Karpas-422 (cell line): ENCODE measurements at regions not wholly inside any gene's neighbourhood (a gene's known extent, or its start where the extent isn't known, plus 50 kb on each side); places are given as distances from the start of the nearest gene placed in this dataset.
A peak's percentile ranks its signal among the peaks of the same experiment; 100 is the strongest.

ENCODE experiments used
- DNase-seq: peaks from one replicate; pipeline ENCODE4 v3.0.0-alpha.2; 2015
- H2AFZ ChIP-seq: fragments of 200-600 bp; sonication (generic); 2 replicates; pipeline ENCODE4 v1.6.1; 2014; ENCODE audit warnings: antibody characterized with exemption, low read length, mixed read lengths
- H3K27ac ChIP-seq: fragments of 200-600 bp; sonication (generic); 2 replicates; pipeline ENCODE4 v1.5.1; 2014; ENCODE audit warnings: mild to moderate bottlenecking, low read length, moderate library complexity
- H3K27me3 ChIP-seq: fragments of 200-600 bp; sonication (generic); 2 replicates; pipeline ENCODE4 v1.6.1; 2014; ENCODE audit warnings: low read length, mixed read lengths
- H3K36me3 ChIP-seq: fragments of 200-600 bp; sonication (generic); 2 replicates; pipeline ENCODE4 v1.6.1; 2014; ENCODE audit warnings: low read length, mixed read lengths; ENCODE audit not compliant: insufficient read depth
- H3K4me1 ChIP-seq: fragments of 200-600 bp; sonication (generic); 2 replicates; pipeline ENCODE4 v1.6.1; 2014; ENCODE audit warnings: mild to moderate bottlenecking, low read length, mixed read lengths
- H3K4me2 ChIP-seq: fragments of 200-600 bp; sonication (generic); 2 replicates; pipeline ENCODE4 v1.6.1; 2014; ENCODE audit warnings: low read length, low read depth, mild to moderate bottlenecking; ENCODE audit not compliant: poor library complexity, severe bottlenecking
- H3K4me3 ChIP-seq: fragments of 200-600 bp; sonication (generic); 2 replicates; pipeline ENCODE4 v1.5.1; 2014; ENCODE audit warnings: mild to moderate bottlenecking, antibody characterized with exemption, low read length, mixed read lengths
- H3K79me2 ChIP-seq: fragments of 200-600 bp; sonication (generic); 2 replicates; pipeline ENCODE4 v1.6.1; 2014; ENCODE audit warnings: mild to moderate bottlenecking, low read length, mixed read lengths
- H3K9ac ChIP-seq: fragments of 200-600 bp; sonication (generic); 2 replicates; pipeline ENCODE4 v1.6.0; 2014; ENCODE audit warnings: low read length
- H3K9me2 ChIP-seq: fragments of 200-600 bp; sonication (generic), shearing (Covaris generic); replicated peaks from 2 replicates; pipeline ENCODE4 v1.6.0; 2014; ENCODE audit warnings: mild to moderate bottlenecking, low read length, moderate library complexity; ENCODE audit not compliant: insufficient read depth
- H3K9me3 ChIP-seq: fragments of 300-700, 200-600 bp; sonication (generic); 2 replicates; pipeline ENCODE4 v1.6.1; 2014; ENCODE audit warnings: low read length, mixed read lengths
- H4K20me1 ChIP-seq: fragments of 200-600 bp; sonication (generic); 2 replicates; pipeline ENCODE4 v1.6.1; 2014; ENCODE audit warnings: mild to moderate bottlenecking, antibody characterized with exemption, low read length, low read depth; ENCODE audit not compliant: insufficient read depth

GRCh38 chr11:27931770-27932169 lies 176.2 kb downstream of the KIF18A start:
- Histone ChIP-seq H3K27ac (no peak overlapping the region), H3K4me3 (no peak overlapping the region), H3K4me1 (no peaks in the 10 kb centered on the region), H3K9me2 (0 out of 2 replicates have a peak, but pooled peaks cover 4% of the 10 kb centered on the region), H3K4me2 (no peak overlapping the region), H3K9me3 (no peaks in the 10 kb centered on the region), H3K36me3 (no peaks in the 10 kb centered on the region), H4K20me1 (no peaks in the 10 kb centered on the region), H3K9ac (no peak overlapping the region), H3K79me2 (no peaks in the 10 kb centered on the region), H2AFZ (no peak overlapping the region), H3K27me3 (no peaks in the 10 kb centered on the region)
- DNase-seq: peak; percentile 12

GRCh38 chr11:27930946-27931345 lies 177.0 kb downstream of the KIF18A start:
- Histone ChIP-seq H3K27me3 (no peaks in the 10 kb centered on the region), H3K79me2 (no peaks in the 10 kb centered on the region), H4K20me1 (no peaks in the 10 kb centered on the region), H3K36me3 (no peaks in the 10 kb centered on the region), H3K4me3 (no peak overlapping the region), H3K4me2 (no peak overlapping the region), H3K4me1 (no peaks in the 10 kb centered on the region), H2AFZ (no peak overlapping the region), H3K27ac (no peak overlapping the region), H3K9ac (no peak overlapping the region), H3K9me2 (0 out of 2 replicates have a peak, but pooled peaks cover 4% of the 10 kb centered on the region), H3K9me3 (no peaks in the 10 kb centered on the region)
- DNase-seq: no peak

- Histone ChIP-seq H3K9me2 (0 out of 2 replicates have a peak, but pooled peaks cover 4% of the 10 kb centered on the region), H3K4me3 (no peak overlapping the region), H3K27me3 (no peaks in the 10 kb centered on the region), H3K36me3 (no peaks in the 10 kb centered on the region), H4K20me1 (no peaks in the 10 kb centered on the region), H3K4me2 (no peak overlapping the region), H3K4me1 (no peaks in the 10 kb centered on the region), H3K27ac (no peak overlapping the region), H3K79me2 (no peaks in the 10 kb centered on the region), H3K9me3 (no peaks in the 10 kb centered on the region), H2AFZ (no peak overlapping the region), H3K9ac (no peak overlapping the region)
- DNase-seq: peak; percentile 17
Observed at GRCh38 chr11:27928809-27929208, 179.1 kb downstream of the KIF18A start.

GRCh38 chr11:27926981-27927481 lies 180.9 kb downstream of the KIF18A start:
- H4K20me1 ChIP-seq: no peaks in the 10 kb centered on the region
- H3K9me2 ChIP-seq: 0 out of 2 replicates have a peak, but pooled peaks cover 4% of the 10 kb centered on the region
- no peaks in the 10 kb centered on the region for H3K27me3 ChIP-seq
- no peaks in the 10 kb centered on the region for H3K4me1 ChIP-seq
- H2AFZ ChIP-seq: no peak overlapping the region
- peak; percentile 27 for DNase-seq
- no peaks in the 10 kb centered on the region for H3K79me2 ChIP-seq
- no peak overlapping the region for H3K9ac ChIP-seq
- H3K4me2 ChIP-seq: no peak overlapping the region
- H3K27ac ChIP-seq: no peak overlapping the region
- H3K4me3 ChIP-seq: no peak overlapping the region
- no peaks in the 10 kb centered on the region for H3K9me3 ChIP-seq
- H3K36me3 ChIP-seq: no peaks in the 10 kb centered on the region

- peak; percentile 27 for DNase-seq
- Histone ChIP-seq H3K27ac (no peak overlapping the region), H3K9me2 (0 out of 2 replicates have a peak, but pooled peaks cover 4% of the 10 kb centered on the region), H4K20me1 (no peaks in the 10 kb centered on the region), H3K4me1 (no peaks in the 10 kb centered on the region), H3K4me3 (no peak overlapping the region), H3K27me3 (no peaks in the 10 kb centered on the region), H3K9ac (no peak overlapping the region), H3K36me3 (no peaks in the 10 kb centered on the region), H3K9me3 (no peaks in the 10 kb centered on the region), H3K4me2 (no peak overlapping the region), H2AFZ (no peak overlapping the region), H3K79me2 (no peaks in the 10 kb centered on the region)
Observed at GRCh38 chr11:27926486-27926885, 181.5 kb downstream of the KIF18A start.

- no peaks in the 10 kb centered on the region for H3K9me3 ChIP-seq
- H2AFZ ChIP-seq: no peak overlapping the region
- no peak for DNase-seq
- H3K36me3 ChIP-seq: no peaks in the 10 kb centered on the region
- H3K4me2 ChIP-seq: no peak overlapping the region
- H3K4me1 ChIP-seq: no peaks in the 10 kb centered on the region
- no peak overlapping the region for H3K27ac ChIP-seq
- no peak overlapping the region for H3K4me3 ChIP-seq
- no peaks in the 10 kb centered on the region for H3K27me3 ChIP-seq
- H3K79me2 ChIP-seq: no peaks in the 10 kb centered on the region
- no peak overlapping the region for H3K9ac ChIP-seq
- H3K9me2 ChIP-seq: no peaks in the 10 kb centered on the region
- H4K20me1 ChIP-seq: no peaks in the 10 kb centered on the region
Observed at GRCh38 chr11:27921472-27921871, 186.5 kb downstream of the KIF18A start.

GRCh38 chr11:27916541-27917100 lies 191.3 kb downstream of the KIF18A start:
- Histone ChIP-seq H3K27me3 (no peaks in the 10 kb centered on the region), H3K36me3 (no peaks in the 10 kb centered on the region), H3K27ac (no peak overlapping the region), H3K4me2 (no peak overlapping the region), H3K9me3 (no peaks in the 10 kb centered on the region), H3K79me2 (no peaks in the 10 kb centered on the region), H3K9me2 (no peaks in the 10 kb centered on the region), H2AFZ (no peak overlapping the region), H3K4me3 (no peak overlapping the region), H4K20me1 (no peaks in the 10 kb centered on the region), H3K4me1 (no peaks in the 10 kb centered on the region), H3K9ac (no peak overlapping the region)
- no peak for DNase-seq

- Histone ChIP-seq H3K9me2 (no peaks in the 10 kb centered on the region), H3K36me3 (no peaks in the 10 kb centered on the region), H3K9me3 (no peaks in the 10 kb centered on the region), H3K9ac (no peak overlapping the region), H3K27me3 (no peaks in the 10 kb centered on the region), H4K20me1 (no peaks in the 10 kb centered on the region), H3K79me2 (no peaks in the 10 kb centered on the region), H3K4me3 (no peak overlapping the region), H2AFZ (no peak overlapping the region), H3K4me2 (no peak overlapping the region), H3K4me1 (no peaks in the 10 kb centered on the region), H3K27ac (no peak overlapping the region)
- no peak for DNase-seq
Observed at GRCh38 chr11:27914080-27914479, 193.9 kb downstream of the KIF18A start.
